ENCODE measurements at regions not wholly inside any gene's neighbourhood (a gene's known extent, or its start where the extent isn't known, plus 50 kb on each side); places are given as distances from the start of the nearest gene placed in this dataset.

- TF ChIP-seq CTCF (IDR thresholded peaks at IDR 0.05; ENCODE audit: low read length): no peak
- TF ChIP-seq EZH2 (optimal IDR thresholded peaks at IDR 0.05; ENCODE audit: low read depth, low read length): no peak
These were observed 98.2 kb upstream of the CHORDC1 start for GRCh38 chr11:90321018-90321417.
